Erythroblast (primary cell): ENCODE measurements at regions not wholly inside any gene's neighbourhood (a gene's known extent, or its start where the extent isn't known, plus 50 kb on each side); places are given as distances from the start of the nearest gene placed in this dataset.

Experiments
- DNase-seq, 2 experiments: peaks; one replicate each; lab custom pipeline; 2025; lab: John Stamatoyannopoulos, UW
- GATA1 ChIP-seq: IDR thresholded peaks from 2 replicates; pipeline ENCODE4 v1.6.1; 2011; ENCODE audit warnings: low read depth, mild to moderate bottlenecking, control low read depth, low read length, moderate library complexity
- POLR2A ChIP-seq: IDR thresholded peaks from 2 replicates; pipeline ENCODE4 v1.6.1; 2011; ENCODE audit warnings: mild to moderate bottlenecking, low read length

GRCh38 chr7:27472043-27472442, 190.6 kb downstream of the HIBADH start:
- no peak for TF ChIP-seq POLR2A
- no peak for TF ChIP-seq GATA1
- no peak for DNase-seq
